HEK293T (cell line): ENCODE measurements at regions not wholly inside any gene's neighbourhood (a gene's known extent, or its start where the extent isn't known, plus 50 kb on each side); places are given as distances from the start of the nearest gene placed in this dataset.

Experiments used
- CTCF ChIA-PET: fragments of 350-600 bp; formaldehyde crosslinking; extraction: SDS; loops from one replicate; lab custom pipeline; 2021; ENCODE audit warnings: antibody characterized with exemption, inconsistent platforms; lab: Yijun Ruan, JAX
- POLR2A ChIA-PET: fragments of 350-600 bp; formaldehyde crosslinking; extraction: SDS; loops from one replicate; lab custom pipeline; 2020; ENCODE audit warnings: antibody characterized with exemption, inconsistent platforms; lab: Yijun Ruan, JAX
- DNase-seq: peaks from one replicate; pipeline ENCODE4 v3.0.0; 2012; ENCODE audit warnings: mixed read lengths; ENCODE audit errors: extremely low spot score
- ARNT ChIP-seq: fragments of 450-650 bp; IDR thresholded peaks from 2 replicates; pipeline ENCODE4 v1.6.1; 2017; ENCODE audit warnings: mild to moderate bottlenecking
- BHLHE40 ChIP-seq: fragments of 450-650 bp; IDR thresholded peaks from 2 replicates; pipeline ENCODE4 v1.6.1; 2016; ENCODE audit warnings: mild to moderate bottlenecking, moderate library complexity, borderline replicate concordance
- CTBP1 ChIP-seq: fragments of 450-650 bp; IDR thresholded peaks from 2 replicates; pipeline ENCODE4 v1.6.1; 2016; ENCODE audit warnings: borderline replicate concordance
- ELF4 ChIP-seq: fragments of 450-650 bp; IDR thresholded peaks from 2 replicates; pipeline ENCODE4 v1.6.1; 2017; ENCODE audit warnings: antibody characterized with exemption
- FOXA1 ChIP-seq: fragments of 450-650 bp; IDR thresholded peaks from 2 replicates; pipeline ENCODE4 v1.6.1; 2016; ENCODE audit warnings: mild to moderate bottlenecking
- FOXK2 ChIP-seq: fragments of 450-650 bp; IDR thresholded peaks from 2 replicates; pipeline ENCODE4 v1.6.1; 2016; ENCODE audit warnings: mild to moderate bottlenecking
- FOXM1 ChIP-seq: fragments of 450-650 bp; IDR thresholded peaks from 2 replicates; pipeline ENCODE4 v1.6.1; 2017; ENCODE audit warnings: mild to moderate bottlenecking, borderline replicate concordance
- HDGF ChIP-seq: fragments of 450-650 bp; IDR thresholded peaks from 2 replicates; pipeline ENCODE4 v1.6.1; 2017; ENCODE audit warnings: antibody characterized with exemption, borderline replicate concordance
- L3MBTL2 ChIP-seq: fragments of 450-650 bp; conservative IDR thresholded peaks from 2 replicates; pipeline ENCODE4 v1.6.1; 2016; ENCODE audit warnings: mild to moderate bottlenecking
- LEF1 ChIP-seq: fragments of 450-650 bp; IDR thresholded peaks from 2 replicates; pipeline ENCODE4 v1.6.1; 2017; ENCODE audit warnings: mild to moderate bottlenecking, borderline replicate concordance
- NFRKB ChIP-seq: fragments of 450-650 bp; IDR thresholded peaks from 2 replicates; pipeline ENCODE4 v1.6.1; 2016; ENCODE audit warnings: mild to moderate bottlenecking, moderate library complexity
- PKNOX1 ChIP-seq: fragments of 450-650 bp; IDR thresholded peaks from 2 replicates; pipeline ENCODE4 v1.6.1; 2016
- SP1 ChIP-seq: fragments of 450-650 bp; IDR thresholded peaks from 2 replicates; pipeline ENCODE4 v1.6.1; 2017
- SUZ12 ChIP-seq: fragments of 450-650 bp; IDR thresholded peaks from 2 replicates; pipeline ENCODE4 v1.6.1; 2016; ENCODE audit warnings: mild to moderate bottlenecking
- TARDBP ChIP-seq: fragments of 450-650 bp; IDR thresholded peaks from 2 replicates; pipeline ENCODE4 v1.6.1; 2016
- ZNF384 ChIP-seq: fragments of 450-650 bp; IDR thresholded peaks from 2 replicates; pipeline ENCODE4 v1.6.1; 2016

GRCh38 chr11:122383186-122383585 lies 267.2 kb upstream of the BLID start:
- no peak for TF ChIP-seq FOXM1
- TF ChIP-seq ZNF384: no peak
- no peak for TF ChIP-seq SUZ12
- TF ChIP-seq BHLHE40: no peak
- POLR2A ChIA-PET: no interaction called here

GRCh38 chr11:122375687-122376399 lies 259.8 kb upstream of the BLID start:
- no peak for DNase-seq
- TF ChIP-seq FOXK2: no peak
- TF ChIP-seq SUZ12: no peak
- TF ChIP-seq NFRKB: no peak
- TF ChIP-seq HDGF: no peak
- TF ChIP-seq L3MBTL2: no peak
- no peak for TF ChIP-seq BHLHE40
- TF ChIP-seq TARDBP: no peak
- TF ChIP-seq ARNT: no peak
- no peak for TF ChIP-seq SP1
- no peak for TF ChIP-seq PKNOX1
- TF ChIP-seq ELF4: no peak
- TF ChIP-seq ZNF384: no peak
- TF ChIP-seq FOXM1: no peak
- TF ChIP-seq LEF1: no peak
- no peak for TF ChIP-seq CTBP1
- no peak for TF ChIP-seq FOXA1
- ChIA-PET CTCF (no interaction called here), POLR2A (no interaction called here)

More at GRCh38 chr11:122383186-122383585, 267.2 kb upstream of the BLID start:
- no peak for DNase-seq
- CTCF ChIA-PET: no interaction called here

- ChIA-PET CTCF (no interaction called here), POLR2A (no interaction called here)
- DNase-seq: no peak
- no peak for TF ChIP-seq SP1
- no peak for TF ChIP-seq CTBP1
- TF ChIP-seq FOXM1: no peak
- TF ChIP-seq PKNOX1: no peak
- TF ChIP-seq ARNT: no peak
- TF ChIP-seq NFRKB: no peak
- TF ChIP-seq LEF1: no peak
- TF ChIP-seq HDGF: no peak
- no peak for TF ChIP-seq TARDBP
- TF ChIP-seq L3MBTL2: no peak
- TF ChIP-seq FOXA1: no peak
- TF ChIP-seq SUZ12: no peak
Observed at GRCh38 chr11:122368796-122369195, 252.8 kb upstream of the BLID start.

- no peak for DNase-seq
- ChIA-PET CTCF (no interaction called here), POLR2A (no interaction called here)
- no peak for TF ChIP-seq FOXA1
- no peak for TF ChIP-seq SUZ12
- no peak for TF ChIP-seq ARNT
- no peak for TF ChIP-seq CTBP1
- no peak for TF ChIP-seq HDGF
- no peak for TF ChIP-seq NFRKB
- TF ChIP-seq SP1: no peak
- no peak for TF ChIP-seq FOXM1
- no peak for TF ChIP-seq TARDBP
- no peak for TF ChIP-seq ELF4
- TF ChIP-seq L3MBTL2: no peak
- TF ChIP-seq ZNF384: no peak
- TF ChIP-seq LEF1: no peak
- TF ChIP-seq BHLHE40: no peak
- no peak for TF ChIP-seq FOXK2
- TF ChIP-seq PKNOX1: no peak
Observed at GRCh38 chr11:122367809-122368231, 251.8 kb upstream of the BLID start.

- ChIA-PET CTCF (no interaction called here), POLR2A (no interaction called here)
- TF ChIP-seq FOXM1: no peak
- TF ChIP-seq NFRKB: no peak
- TF ChIP-seq PKNOX1: no peak
- TF ChIP-seq FOXA1: no peak
- no peak for DNase-seq
Observed at GRCh38 chr11:122365610-122366360, 249.8 kb upstream of the BLID start.

DNA sequence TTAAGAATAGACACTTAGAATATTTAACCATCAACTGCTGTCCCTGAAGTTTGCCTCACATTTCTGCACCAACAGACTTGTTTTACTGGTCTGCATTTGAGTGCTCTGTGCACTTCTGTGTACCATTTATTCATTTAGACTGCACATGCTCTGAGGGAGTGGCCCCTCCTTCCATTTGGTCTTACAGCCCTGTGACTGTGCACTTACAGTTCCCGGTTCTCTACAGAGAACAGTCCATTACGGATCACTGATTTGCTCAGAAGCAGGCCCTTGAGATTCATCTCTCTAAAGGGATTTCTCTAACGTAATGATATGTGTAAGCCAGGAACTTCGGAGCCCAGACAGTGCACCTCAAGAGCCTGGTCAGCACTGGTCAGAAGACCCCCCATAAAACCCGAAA lies 247.3 kb upstream of the BLID start:
- no peak for TF ChIP-seq FOXM1
- no peak for TF ChIP-seq BHLHE40
- no peak for TF ChIP-seq ZNF384
- no peak for TF ChIP-seq ELF4
- no peak for TF ChIP-seq CTBP1
- no peak for TF ChIP-seq SP1
- TF ChIP-seq FOXK2: no peak
- no peak for TF ChIP-seq SUZ12
- ChIA-PET POLR2A (no interaction called here), CTCF (no interaction called here)
- no peak for DNase-seq
